Memory B cell (primary cell): ENCODE measurements at regions not wholly inside any gene's neighbourhood (a gene's known extent, or its start where the extent isn't known, plus 50 kb on each side); places are given as distances from the start of the nearest gene placed in this dataset.

Source experiments
- ATAC-seq: fragments of 150-1000 bp; cut with Tn5 transposase; 2 replicates; pipeline ENCODE4 v1.10.0; 2021; ENCODE audit warnings: low read depth, mild to moderate bottlenecking, moderate library complexity
- DNase-seq, 2 donors: peaks; one replicate each; pipeline ENCODE4 v3.0.0; 2022; ENCODE audit warnings: low spot score in 2 of 2
- H3K27ac Mint-ChIP-seq: one replicate; pipeline ENCODE4 v1.8.0; 2022; ENCODE audit warnings: mild to moderate bottlenecking, moderate library complexity, mixed read lengths
- H3K27me3 Mint-ChIP-seq: one replicate; pipeline ENCODE4 v1.8.0; 2022; ENCODE audit warnings: mixed read lengths
- H3K36me3 Mint-ChIP-seq: one replicate; pipeline ENCODE4 v1.8.0; 2022; ENCODE audit warnings: mild to moderate bottlenecking, mixed read lengths
- H3K4me1 Mint-ChIP-seq: one replicate; pipeline ENCODE4 v1.8.0; 2022; ENCODE audit warnings: mixed read lengths
- H3K4me3 Mint-ChIP-seq: one replicate; pipeline ENCODE4 v1.8.0; 2022; ENCODE audit warnings: mild to moderate bottlenecking, moderate library complexity, mixed read lengths
- H3K9me3 Mint-ChIP-seq: one replicate; pipeline ENCODE4 v1.8.0; 2022; ENCODE audit warnings: mixed read lengths

DNA sequence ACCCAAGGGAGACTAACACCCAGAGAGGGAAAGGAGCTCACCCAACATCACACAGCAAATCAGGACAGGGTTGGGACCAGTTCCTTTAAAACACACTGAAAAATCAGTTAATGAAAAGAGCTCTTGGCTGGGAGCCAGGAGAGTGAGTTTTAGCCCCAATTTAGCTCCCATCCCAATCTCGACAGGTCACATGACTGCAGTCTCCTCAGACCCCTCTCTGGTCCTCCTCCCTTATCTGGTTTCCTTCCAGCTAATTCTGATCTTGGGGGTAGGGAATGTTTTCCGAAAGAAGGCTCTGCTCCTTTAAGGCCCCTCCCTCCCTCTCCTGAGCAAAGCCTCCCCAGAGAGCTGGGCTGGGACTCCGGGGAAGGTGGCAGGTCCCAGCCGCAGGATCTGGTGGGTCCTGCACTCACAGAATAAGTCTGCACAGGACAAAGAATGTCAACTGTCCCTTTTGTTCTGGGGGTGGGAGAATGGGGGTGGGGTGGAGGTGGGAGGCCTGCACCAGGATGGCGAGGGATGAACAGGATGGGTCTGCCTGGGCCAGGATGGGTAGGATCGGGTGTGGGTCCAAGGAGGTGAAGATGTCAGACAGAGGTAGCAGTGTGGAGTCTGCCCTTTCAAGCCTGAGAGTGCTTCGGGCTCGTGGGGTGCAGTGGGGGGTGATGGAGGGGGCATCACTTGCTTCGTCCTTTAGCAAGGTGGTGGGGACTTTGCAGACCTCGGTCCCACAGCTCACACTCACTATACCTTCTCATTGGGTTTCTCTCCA lies 57.3 kb upstream of the SSBP3 start:
- H3K27ac Mint-ChIP-seq = no peak overlapping the region
- H3K4me3 Mint-ChIP-seq = no peak overlapping the region
- H3K36me3 Mint-ChIP-seq = no peaks in the 10 kb centered on the region
- DNase-seq (no peak), ATAC-seq (no peak)
- H3K4me1 Mint-ChIP-seq = no peaks in the 10 kb centered on the region
- peaks cover 10% of the 10 kb centered on the region for H3K27me3 Mint-ChIP-seq
- no peaks in the 10 kb centered on the region for H3K9me3 Mint-ChIP-seq

DNA sequence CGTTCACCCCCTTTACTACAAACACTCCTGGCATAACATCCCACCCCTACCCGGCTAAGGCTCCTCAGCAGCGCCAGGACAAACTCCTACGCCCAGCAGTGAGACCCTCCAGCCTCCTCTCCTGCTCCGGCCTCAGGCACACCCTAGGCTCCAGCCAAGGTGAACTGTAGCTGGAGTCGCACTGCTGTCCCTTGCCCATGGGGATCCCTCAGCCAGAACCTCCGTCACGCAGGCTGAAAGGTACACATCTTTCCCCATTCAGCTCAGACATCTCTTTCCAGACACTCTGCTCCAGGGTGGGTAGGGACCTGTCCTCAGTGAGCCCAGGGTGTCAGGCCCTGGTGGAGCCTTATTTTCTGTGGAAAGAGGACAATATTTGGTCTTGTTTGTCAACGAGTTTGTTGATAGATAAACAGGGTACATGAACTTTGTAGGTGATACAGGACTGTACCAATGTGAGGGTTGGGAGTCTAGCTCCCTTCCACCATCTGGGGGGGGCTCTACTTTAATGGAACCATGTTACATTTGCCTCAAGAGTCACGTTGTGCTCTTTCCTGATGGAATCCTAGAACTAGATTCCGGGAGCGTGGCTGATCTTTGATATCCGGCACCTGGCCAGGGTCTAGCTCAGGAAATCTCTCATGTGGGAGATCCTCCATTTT lies 56.5 kb upstream of the SSBP3 start:
- H3K9me3 Mint-ChIP-seq = peaks cover 2% of the 10 kb centered on the region
- no peak for DNase-seq
- no peak overlapping the region for H3K4me3 Mint-ChIP-seq
- H3K27ac Mint-ChIP-seq = no peak overlapping the region
- H3K36me3 Mint-ChIP-seq = no peaks in the 10 kb centered on the region
- peaks cover 12% of the 10 kb centered on the region for H3K27me3 Mint-ChIP-seq
- H3K4me1 Mint-ChIP-seq = no peaks in the 10 kb centered on the region
- no peak for ATAC-seq

DNA sequence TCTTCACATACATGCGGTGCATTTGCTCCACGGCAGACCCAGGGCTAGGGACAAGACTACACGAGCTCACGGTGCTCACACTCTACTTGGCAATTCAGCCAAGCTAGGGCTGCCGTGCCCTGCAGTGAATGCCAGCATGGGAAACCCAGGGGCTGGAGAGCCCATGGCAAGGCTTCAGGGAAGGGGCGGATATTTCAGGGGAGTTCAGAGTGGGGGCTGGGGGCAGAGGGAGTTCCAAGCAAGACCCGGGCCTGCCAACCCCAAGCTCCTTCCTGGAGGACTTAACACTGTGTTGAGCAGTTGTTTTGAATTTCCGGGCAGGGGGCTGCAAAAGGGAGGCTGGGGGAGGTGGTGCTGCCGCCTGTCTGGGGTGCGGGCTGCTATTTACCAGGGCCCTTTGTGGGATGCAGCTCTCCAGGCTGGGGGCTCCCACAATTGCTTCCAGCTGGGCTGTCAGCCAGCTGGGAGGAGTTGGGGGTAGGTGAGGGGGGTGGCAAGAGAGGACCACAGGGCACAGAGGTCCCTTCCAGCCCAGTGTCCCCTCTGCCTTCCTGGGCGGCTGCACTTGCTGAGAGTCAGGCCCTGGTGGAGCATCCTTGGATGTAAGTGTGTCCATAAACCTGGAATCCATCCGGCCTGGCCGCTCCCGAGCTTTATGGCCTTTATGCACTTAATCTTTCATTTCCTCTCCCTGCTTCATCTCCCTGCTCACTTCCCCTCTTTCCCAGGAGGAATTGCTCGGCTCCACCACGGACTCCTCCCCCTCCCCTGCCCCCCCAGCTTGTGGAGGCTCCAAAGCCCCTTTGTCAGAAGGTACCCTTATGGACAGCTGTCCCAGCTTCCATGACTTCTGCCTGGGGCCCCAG lies 55.8 kb upstream of the SSBP3 start:
- Mint-ChIP-seq H3K4me1 (no peaks in the 10 kb centered on the region), H3K36me3 (no peaks in the 10 kb centered on the region), H3K9me3 (peaks cover 2% of the 10 kb centered on the region), H3K27ac (no peak overlapping the region), H3K27me3 (peaks cover 9% of the 10 kb centered on the region), H3K4me3 (no peak overlapping the region)
- ATAC-seq (no peak), DNase-seq (no peak)

DNA sequence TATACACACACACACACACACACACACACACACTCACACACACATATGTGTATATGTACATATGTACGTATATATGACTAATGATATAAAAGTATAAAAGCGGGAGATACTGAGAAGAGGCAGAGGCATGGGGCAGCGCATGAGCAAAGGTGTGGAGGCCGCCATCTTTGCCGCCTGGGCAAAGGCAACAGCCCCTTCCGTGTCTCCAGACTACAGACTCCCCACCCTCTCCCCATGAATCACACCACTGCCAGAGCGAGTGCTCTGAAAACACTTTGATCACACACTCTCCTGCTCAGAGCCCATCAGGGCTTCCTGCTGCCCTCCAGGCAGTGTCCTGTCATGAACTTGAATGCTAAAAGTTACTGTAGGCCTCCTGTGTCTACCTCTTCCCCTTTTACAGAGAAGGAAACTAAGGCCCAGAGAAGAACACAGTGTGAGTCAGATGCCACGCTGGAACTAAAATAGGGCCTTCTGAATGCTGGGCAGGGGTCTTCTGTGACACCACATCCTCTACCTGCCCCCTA lies 54.7 kb upstream of the SSBP3 start:
- H3K27me3 Mint-ChIP-seq = peaks cover 13% of the 10 kb centered on the region
- no peak overlapping the region for H3K4me3 Mint-ChIP-seq
- peaks cover 2% of the 10 kb centered on the region for H3K9me3 Mint-ChIP-seq
- H3K36me3 Mint-ChIP-seq = no peaks in the 10 kb centered on the region
- H3K4me1 Mint-ChIP-seq = no peaks in the 10 kb centered on the region
- ATAC-seq (no peak), DNase-seq (no peak)
- H3K27ac Mint-ChIP-seq = no peak overlapping the region

DNA sequence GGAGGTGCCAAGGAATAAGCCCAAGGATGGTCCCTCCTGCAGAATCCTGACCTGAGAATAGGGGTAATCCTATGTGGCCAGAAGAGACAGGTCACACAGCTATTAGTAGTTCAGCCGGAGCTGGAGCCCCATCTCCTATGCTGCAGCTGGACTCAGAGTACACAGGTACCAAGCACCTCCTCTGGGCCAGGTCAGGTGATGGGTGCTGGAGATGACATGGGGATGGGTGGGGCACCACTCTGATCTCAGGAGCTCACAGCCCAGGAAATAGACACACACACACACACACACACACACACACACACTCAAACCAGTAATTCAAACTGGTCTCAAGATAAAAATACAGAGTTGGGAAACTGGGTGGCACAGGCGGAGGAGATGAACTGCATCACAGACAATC lies 54.2 kb upstream of the SSBP3 start:
- H3K27ac Mint-ChIP-seq = no peak overlapping the region
- no peak for ATAC-seq
- peaks cover 14% of the 10 kb centered on the region for H3K27me3 Mint-ChIP-seq
- no peaks in the 10 kb centered on the region for H3K36me3 Mint-ChIP-seq
- H3K4me3 Mint-ChIP-seq = no peak overlapping the region
- no peak for DNase-seq
- H3K4me1 Mint-ChIP-seq = no peaks in the 10 kb centered on the region
- H3K9me3 Mint-ChIP-seq = peaks cover 2% of the 10 kb centered on the region

DNA sequence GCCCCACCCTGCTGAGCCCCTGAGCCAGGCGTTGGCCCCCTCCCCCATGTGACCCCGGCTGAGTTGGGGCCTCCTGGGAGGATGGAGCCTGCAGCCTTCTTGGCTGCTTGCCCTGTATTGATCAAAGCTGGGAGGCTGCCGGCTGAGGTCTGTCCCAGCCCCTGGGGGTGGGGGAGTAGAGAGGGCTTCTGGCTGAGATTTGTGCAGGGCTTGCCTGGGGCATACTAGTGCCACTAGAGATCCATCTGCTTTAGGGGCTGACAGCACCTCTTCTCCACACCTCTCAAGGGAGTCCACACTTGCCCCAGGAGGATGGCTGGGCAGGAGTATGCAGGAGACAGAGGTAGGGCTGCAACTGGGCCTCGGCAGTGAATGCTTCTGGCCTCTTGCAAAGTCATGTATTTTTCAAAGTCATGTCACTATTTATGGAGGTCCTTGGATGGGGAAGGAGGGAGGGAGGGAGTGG lies 53.6 kb upstream of the SSBP3 start:
- ATAC-seq (no peak), DNase-seq (no peak)
- H3K27me3 Mint-ChIP-seq = peaks cover 14% of the 10 kb centered on the region
- H3K4me3 Mint-ChIP-seq = no peak overlapping the region
- H3K4me1 Mint-ChIP-seq = no peaks in the 10 kb centered on the region
- H3K36me3 Mint-ChIP-seq = no peaks in the 10 kb centered on the region
- no peak overlapping the region for H3K27ac Mint-ChIP-seq
- peaks cover 2% of the 10 kb centered on the region for H3K9me3 Mint-ChIP-seq

DNA sequence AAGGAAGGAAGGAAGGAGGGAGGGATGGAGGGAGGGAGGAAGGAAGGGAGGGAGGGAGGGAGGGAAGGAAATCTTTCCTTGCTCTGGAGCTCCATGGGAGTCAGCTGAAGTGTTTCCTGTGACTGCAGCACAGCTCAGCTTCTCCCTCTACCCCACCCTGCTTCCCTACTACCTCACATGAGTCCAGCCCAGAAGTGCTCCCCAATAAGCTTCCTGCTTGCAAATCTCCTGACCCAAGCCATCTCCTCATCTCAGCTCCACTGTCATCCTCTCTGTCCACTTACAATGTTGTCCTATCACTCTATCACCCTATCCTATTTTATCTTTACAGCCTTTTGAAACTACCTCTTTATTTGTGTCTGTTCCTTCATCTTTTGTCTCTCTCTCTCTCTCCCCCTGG lies 52.9 kb upstream of the SSBP3 start:
- peaks cover 2% of the 10 kb centered on the region for H3K9me3 Mint-ChIP-seq
- no peaks in the 10 kb centered on the region for H3K4me1 Mint-ChIP-seq
- ATAC-seq (no peak), DNase-seq (no peak)
- H3K27me3 Mint-ChIP-seq = peaks cover 14% of the 10 kb centered on the region
- H3K4me3 Mint-ChIP-seq = no peak overlapping the region
- no peak overlapping the region for H3K27ac Mint-ChIP-seq
- no peaks in the 10 kb centered on the region for H3K36me3 Mint-ChIP-seq

DNA sequence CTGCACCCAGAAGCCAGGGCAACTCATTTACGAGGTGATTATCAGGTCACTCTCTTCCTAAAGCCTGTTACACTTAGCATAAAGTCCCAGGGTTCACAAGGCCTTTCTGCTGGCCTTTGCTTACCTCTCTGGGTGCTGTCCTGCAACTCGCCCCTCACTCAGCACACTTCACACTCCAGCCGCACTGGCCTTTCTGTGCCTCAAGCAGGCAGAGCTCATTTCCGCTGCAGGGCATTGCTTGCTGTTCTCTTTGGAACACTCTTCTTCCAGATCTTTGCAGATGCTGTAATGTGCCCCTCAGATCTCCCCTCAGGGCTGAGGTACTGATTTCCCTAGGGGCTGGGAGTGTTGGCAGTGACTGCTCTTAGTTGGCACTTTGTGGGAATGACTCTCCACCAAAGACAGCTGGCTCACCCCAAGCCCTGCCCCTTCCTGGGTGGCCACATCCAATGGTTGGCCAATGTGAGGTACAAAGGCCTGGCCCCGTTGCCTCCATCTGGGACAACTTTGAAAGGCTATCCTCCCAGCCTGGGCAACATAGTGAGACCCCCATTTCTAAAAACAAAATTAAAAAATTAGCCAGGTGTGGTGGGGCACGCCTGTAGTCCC lies 50.8 kb upstream of the SSBP3 start:
- Mint-ChIP-seq H3K27ac (no peak overlapping the region), H3K36me3 (peaks cover 2% of the 10 kb centered on the region), H3K9me3 (peaks cover 2% of the 10 kb centered on the region), H3K27me3 (peaks cover 17% of the 10 kb centered on the region), H3K4me1 (no peaks in the 10 kb centered on the region), H3K4me3 (no peak overlapping the region)
- ATAC-seq (no peak), DNase-seq (no peak)

DNA sequence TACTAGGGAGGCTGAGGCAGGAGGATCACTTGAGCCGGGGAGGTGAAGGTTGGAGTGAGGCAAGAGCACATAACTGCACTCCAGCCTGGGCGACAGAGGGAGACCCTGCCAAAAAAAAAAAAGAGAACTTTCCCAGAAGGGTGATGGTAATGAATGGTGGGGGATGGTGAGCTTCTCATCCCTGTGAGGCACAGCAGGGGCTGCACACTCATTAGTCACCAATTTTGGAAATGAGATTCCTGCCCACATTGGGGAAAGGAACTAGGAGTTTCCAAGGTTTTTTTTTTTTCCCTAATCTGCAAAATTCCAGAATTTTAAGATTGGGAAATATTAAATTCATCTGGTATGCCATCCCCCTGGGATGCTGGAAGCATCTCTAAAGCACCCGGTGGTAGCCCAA lies 50.2 kb upstream of the SSBP3 start:
- ATAC-seq = no peak
- DNase-seq = no peak
- H3K27ac Mint-ChIP-seq = no peak overlapping the region
- peaks cover 2% of the 10 kb centered on the region for H3K36me3 Mint-ChIP-seq
- no peak overlapping the region for H3K4me3 Mint-ChIP-seq
- peaks cover 17% of the 10 kb centered on the region for H3K27me3 Mint-ChIP-seq
- H3K4me1 Mint-ChIP-seq = no peaks in the 10 kb centered on the region
- H3K9me3 Mint-ChIP-seq = peaks cover 2% of the 10 kb centered on the region
